Pancreas (tissue), 10 donors: ENCODE measurements at regions not wholly inside any gene's neighbourhood (a gene's known extent, or its start where the extent isn't known, plus 50 kb on each side); places are given as distances from the start of the nearest gene placed in this dataset.

Source experiments
- ATAC-seq, 4 donors: fragments of 200-7000 bp; cut with Tn5 transposase; one replicate each; pipeline versions ENCODE4 v1.8.0 to v1.9.1; 2020; ENCODE audit warnings: mild to moderate bottlenecking in 4 of 4, moderate library complexity in 4 of 4
- DNase-seq, 6 donors: peaks; one replicate each; pipeline ENCODE4 v3.0.0-alpha.2; 2020
- FAIRE-seq: peaks from 2 replicates; lab custom pipeline; 2012; peaks lifted over from hg19 to GRCh38; lab: Jason Lieb, UNC
- H3K27ac ChIP-seq, 4 donors: fragments of 200-600 bp; sonication (generic); 1 replicate in 3 of 4; 2 replicates in 1 of 4; pipeline versions ENCODE4 v1.5.0 to v1.8.0; 2020
- H3K27me3 ChIP-seq, 4 donors: fragments of 200-600 bp; one replicate each; pipeline ENCODE4 v1.8.0; 2021
- H3K36me3 ChIP-seq, 3 donors: fragments of 200-600 bp; sonication (generic) in 1 of 3; one replicate each; pipeline versions ENCODE4 v1.5.0 to v1.8.0; 2020 to 2021
- H3K4me1 ChIP-seq, 3 donors: fragments of 200-600 bp; one replicate each; pipeline ENCODE4 v1.8.0; 2021
- H3K4me3 ChIP-seq, 4 donors: fragments of 200-600 bp; sonication (generic) in 2 of 4; one replicate each; pipeline versions ENCODE4 v1.5.0 to v1.8.0; 2020 to 2021
- H3K9me3 ChIP-seq, 4 donors: fragments of 200-600 bp; one replicate each; pipeline ENCODE4 v1.8.0; 2021
- WGBS, 2 donors: extraction: QIAGEN DNeasy Blood & Tissue Kit; methylation state at CpG; one replicate each; pipeline ENCODE4 v1.1.7; 2013; 5-methylcytosine and 5-hydroxymethylcytosine counted together
- intact Hi-C, 3 donors: fragments of 100-400 bp; cut with DNase I; formaldehyde crosslinking; loops; one replicate each; pipeline versions ENCODE4 v1.11.1 to v1.14.2; 2022
- TF ChIP-seq, protein P1 (sequence below), 4 donors: fragments of 200-600 bp; sonication (generic) in 3 of 4; IDR thresholded peaks; one replicate each; pipeline versions ENCODE4 v1.5.0 to v1.8.0; 2021; ENCODE audit warnings: antibody characterized with exemption in 4 of 4
- donor health status: healthy with polysubstance abuse.
- donor health status: DM: no; HTN: no; CAD: no; lungs with moderate emphysema.
- donor health status: DM: no; HTN: no; CAD: no.
- donor health status: control.
- donor health status: control.
- donor health status: Bipolar disorder and iron deficiency.
- donor health status: DM: yes; HTN: yes; CAD: no.
- donor health status: DM: no; HTN: no; CAD: no.
- donor health status: DM: no; HTN: no; CAD: no.
- donor health status: DM: yes; HTN: yes; CAD: no.

DNA sequence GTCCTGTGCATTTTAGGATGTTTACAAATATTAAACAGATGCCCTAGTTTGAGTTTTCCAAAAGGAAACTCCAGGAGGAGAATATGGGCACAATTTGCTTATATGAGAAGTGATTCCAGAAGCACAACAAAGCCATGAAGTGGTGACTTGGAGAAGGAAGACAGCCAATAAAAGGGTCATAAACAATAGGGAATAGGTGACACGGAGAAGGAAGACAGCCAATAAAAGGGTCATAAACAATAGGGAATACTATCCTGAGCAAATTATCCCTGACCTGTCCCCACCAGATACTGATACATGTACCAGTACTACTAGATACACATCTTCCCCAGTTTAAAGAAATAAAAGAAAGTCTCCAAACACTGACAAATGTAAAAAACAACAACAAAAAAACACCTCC, 663.6 kb downstream of the GBE1 start:
- DNase-seq (no peak), FAIRE-seq (no peak), ATAC-seq (no peak)
- intact Hi-C loops = no loop called here
- Histone ChIP-seq H3K36me3 (no peaks in the 10 kb centered on the region), H3K27ac (no peak overlapping the region), H3K9me3 (no peaks in the 10 kb centered on the region), H3K27me3 (no peaks in the 10 kb centered on the region), H3K4me3 (no peak overlapping the region), H3K4me1 (no peaks in the 10 kb centered on the region)
- WGBS, 2 donors = 65 to 66% methylated on average over 1 of the region's 1 CpG
- TF ChIP-seq, protein P1, sequence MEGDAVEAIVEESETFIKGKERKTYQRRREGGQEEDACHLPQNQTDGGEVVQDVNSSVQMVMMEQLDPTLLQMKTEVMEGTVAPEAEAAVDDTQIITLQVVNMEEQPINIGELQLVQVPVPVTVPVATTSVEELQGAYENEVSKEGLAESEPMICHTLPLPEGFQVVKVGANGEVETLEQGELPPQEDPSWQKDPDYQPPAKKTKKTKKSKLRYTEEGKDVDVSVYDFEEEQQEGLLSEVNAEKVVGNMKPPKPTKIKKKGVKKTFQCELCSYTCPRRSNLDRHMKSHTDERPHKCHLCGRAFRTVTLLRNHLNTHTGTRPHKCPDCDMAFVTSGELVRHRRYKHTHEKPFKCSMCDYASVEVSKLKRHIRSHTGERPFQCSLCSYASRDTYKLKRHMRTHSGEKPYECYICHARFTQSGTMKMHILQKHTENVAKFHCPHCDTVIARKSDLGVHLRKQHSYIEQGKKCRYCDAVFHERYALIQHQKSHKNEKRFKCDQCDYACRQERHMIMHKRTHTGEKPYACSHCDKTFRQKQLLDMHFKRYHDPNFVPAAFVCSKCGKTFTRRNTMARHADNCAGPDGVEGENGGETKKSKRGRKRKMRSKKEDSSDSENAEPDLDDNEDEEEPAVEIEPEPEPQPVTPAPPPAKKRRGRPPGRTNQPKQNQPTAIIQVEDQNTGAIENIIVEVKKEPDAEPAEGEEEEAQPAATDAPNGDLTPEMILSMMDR (IDR thresholded peaks at IDR 0.05) = no peak

DNA sequence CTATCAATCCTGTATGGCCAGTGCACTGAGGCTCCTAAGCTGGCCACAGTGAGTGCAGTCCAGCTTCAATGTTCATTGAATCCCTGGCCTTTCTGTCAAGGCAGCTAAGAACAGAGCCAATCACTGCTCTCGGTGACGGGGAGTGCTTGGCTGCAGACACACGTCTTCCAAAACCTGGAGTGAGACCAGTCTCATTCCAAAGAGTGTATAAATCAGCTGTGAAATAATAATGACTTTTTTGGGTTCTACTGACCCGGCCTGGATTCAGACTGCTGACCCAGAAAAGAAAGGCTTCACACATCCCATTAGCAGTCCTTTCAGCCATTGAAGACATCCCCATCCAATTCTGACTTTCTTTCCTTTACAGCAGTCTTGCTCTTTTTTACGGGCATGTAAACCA, 665.5 kb downstream of the GBE1 start:
- no peak for DNase-seq
- no peaks in the 10 kb centered on the region for H3K36me3 ChIP-seq
- WGBS, 2 donors = 59 to 63% methylated on average over 5 of the region's 5 CpGs
- TF ChIP-seq, protein P1 (IDR thresholded peaks at IDR 0.05) = no peak
- H3K27me3 ChIP-seq = no peaks in the 10 kb centered on the region
- no peak overlapping the region for H3K4me3 ChIP-seq
- H3K27ac ChIP-seq = no peak overlapping the region
- intact Hi-C loops = no loop called here
- no peaks in the 10 kb centered on the region for H3K4me1 ChIP-seq
- FAIRE-seq = no peak
- ATAC-seq = no peak
- H3K9me3 ChIP-seq = no peaks in the 10 kb centered on the region

DNA sequence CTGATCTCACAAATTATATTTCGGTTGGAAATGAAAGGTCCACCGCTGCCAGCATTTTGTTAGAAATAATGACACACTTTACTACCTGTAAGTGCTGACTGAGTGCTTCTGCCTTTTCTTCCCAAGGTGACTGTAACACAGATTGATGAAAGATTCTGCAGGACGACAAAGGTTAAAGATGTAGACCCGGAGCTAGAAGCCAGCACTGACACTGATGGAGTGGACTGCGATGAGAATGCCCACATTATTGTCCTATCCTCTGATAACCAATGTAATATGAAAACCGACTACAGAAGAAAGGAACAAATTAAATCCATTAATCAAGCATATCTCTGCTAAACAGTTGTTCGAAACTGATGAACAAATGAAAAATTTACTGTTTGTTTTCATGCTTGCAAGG, 666.5 kb downstream of the GBE1 start:
- TF ChIP-seq, protein P1 (IDR thresholded peaks at IDR 0.05) = no peak
- Histone ChIP-seq H3K27me3 (no peaks in the 10 kb centered on the region), H3K27ac (no peak overlapping the region), H3K4me3 (no peak overlapping the region), H3K4me1 (no peaks in the 10 kb centered on the region), H3K36me3 (no peaks in the 10 kb centered on the region), H3K9me3 (no peaks in the 10 kb centered on the region)
- 46 to 48% methylated on average over 7 of the region's 7 CpGs for WGBS, 2 donors
- intact Hi-C loops = no loop called here
- ATAC-seq = no peak
- no peak for DNase-seq
- no peak for FAIRE-seq

DNA sequence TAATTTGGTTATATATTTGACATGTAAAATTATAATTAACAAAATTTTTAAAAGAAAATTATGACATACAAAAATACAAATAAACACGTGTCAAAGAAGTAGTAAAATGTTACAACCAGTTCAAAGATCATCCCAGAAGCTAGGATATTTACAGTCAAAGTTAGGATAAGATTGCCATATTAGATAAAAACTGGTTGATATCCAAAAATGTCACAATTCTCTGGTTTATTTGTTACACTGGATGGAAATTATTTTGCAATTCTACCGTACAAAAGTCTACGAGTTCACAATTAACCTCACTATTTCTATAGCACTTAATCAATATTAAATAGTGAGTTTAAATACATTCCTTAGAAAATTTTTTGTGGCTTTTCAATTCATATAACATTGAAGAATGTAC, 673.8 kb downstream of the GBE1 start:
- H3K4me1 ChIP-seq = no peaks in the 10 kb centered on the region
- FAIRE-seq = no peak
- intact Hi-C loops = no loop called here
- H3K4me3 ChIP-seq = no peak overlapping the region
- no peaks in the 10 kb centered on the region for H3K9me3 ChIP-seq
- H3K36me3 ChIP-seq = no peaks in the 10 kb centered on the region
- no peak overlapping the region for H3K27ac ChIP-seq
- DNase-seq = no peak
- TF ChIP-seq, protein P1 (IDR thresholded peaks at IDR 0.05) = no peak
- WGBS, 2 donors = 51 to 63% methylated on average over 3 of the region's 3 CpGs
- H3K27me3 ChIP-seq = no peaks in the 10 kb centered on the region
- no peak for ATAC-seq

DNA sequence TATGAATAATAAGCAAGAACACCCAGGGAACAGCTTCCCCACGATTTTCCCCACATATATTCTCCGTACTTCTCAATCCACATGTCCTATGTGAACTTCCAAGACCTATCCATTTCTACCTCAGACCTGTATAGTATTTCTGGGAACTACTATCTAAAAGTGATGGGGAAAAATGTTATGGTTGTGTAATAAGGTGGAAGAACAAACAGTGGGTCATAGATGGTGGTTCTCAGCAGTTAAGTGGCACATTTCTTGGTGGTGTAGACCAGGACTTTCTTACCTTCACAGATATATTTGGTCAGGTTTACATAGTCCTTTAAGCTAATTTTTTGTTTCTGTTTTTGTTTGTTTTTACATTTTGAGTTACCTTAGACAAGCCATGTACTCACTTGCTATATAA, 675.1 kb downstream of the GBE1 start:
- no peak overlapping the region for H3K27ac ChIP-seq
- DNase-seq = no peak
- no peaks in the 10 kb centered on the region for H3K4me1 ChIP-seq
- TF ChIP-seq, protein P1 (IDR thresholded peaks at IDR 0.05) = no peak
- 53 to 71% methylated on average over 2 of the region's 2 CpGs for WGBS, 2 donors
- H3K9me3 ChIP-seq = no peaks in the 10 kb centered on the region
- intact Hi-C loops = no loop called here
- H3K4me3 ChIP-seq = no peak overlapping the region
- ATAC-seq = no peak
- no peaks in the 10 kb centered on the region for H3K27me3 ChIP-seq
- no peaks in the 10 kb centered on the region for H3K36me3 ChIP-seq
- no peak for FAIRE-seq
